Stimulated activated CD8-positive, alpha-beta memory T cell treated with anti-CD3 and anti-CD28 coated beads, Interleukin-4, amount 100 ng/mL, for 1 hour (primary cell): ENCODE measurements at regions not wholly inside any gene's neighbourhood (a gene's known extent, or its start where the extent isn't known, plus 50 kb on each side); places are given as distances from the start of the nearest gene placed in this dataset.

Source experiments
- DNase-seq, 2 donors: peaks; one replicate each; pipeline ENCODE4 v3.0.0-alpha.2; 2020; ENCODE audit warnings: low read depth in 2 of 2, low spot score in 1 of 2

GRCh38 chr4:116872941-116873340, 212.4 kb downstream of the TRAM1L1 start:
- no peak for DNase-seq

- no peak for DNase-seq
These were observed 213.1 kb downstream of the TRAM1L1 start for GRCh38 chr4:116872308-116872707.

GRCh38 chr4:116870686-116871085, 214.7 kb downstream of the TRAM1L1 start:
- no peak for DNase-seq

DNA sequence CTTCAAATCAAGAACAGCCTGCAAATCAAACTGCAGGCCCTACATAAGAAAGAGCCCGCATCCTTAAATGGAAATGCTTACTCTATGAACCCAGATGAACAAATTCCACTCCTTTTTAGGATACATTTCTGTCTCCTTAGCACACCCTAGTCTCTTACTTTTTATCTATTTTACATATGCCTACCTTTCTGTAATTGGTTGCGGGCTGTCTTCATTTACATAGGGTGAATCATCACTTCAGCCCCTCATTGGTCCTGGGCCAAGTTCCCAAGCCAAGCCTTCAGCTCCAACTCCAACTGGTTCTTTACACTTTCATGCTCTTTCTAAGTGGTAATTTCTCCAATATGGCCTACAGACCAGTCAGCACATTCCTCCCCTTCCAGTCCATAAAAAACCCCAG, 219.3 kb downstream of the TRAM1L1 start:
- no peak for DNase-seq

DNA sequence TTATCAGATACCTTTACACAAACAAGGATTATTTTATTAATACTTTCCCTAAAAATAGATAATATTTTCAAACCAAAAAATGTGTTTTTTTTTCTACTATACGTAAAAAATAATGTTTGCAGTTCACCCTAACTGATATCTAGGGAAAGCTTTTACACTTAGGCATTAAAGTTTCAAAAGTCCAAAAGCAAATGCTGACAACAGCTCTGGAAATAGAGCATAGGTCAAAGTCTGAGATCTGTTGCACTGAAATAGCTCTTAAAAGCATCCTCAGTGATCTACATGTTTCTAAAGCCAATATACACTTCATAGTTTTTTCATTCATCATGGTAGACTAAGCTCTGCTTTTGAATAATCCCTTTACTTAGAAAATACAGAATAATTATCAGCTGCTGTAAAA, 222.8 kb downstream of the TRAM1L1 start:
- DNase-seq: no peak

- no peak for DNase-seq
These were observed 224.5 kb downstream of the TRAM1L1 start for GRCh38 chr4:116860891-116861290.

GRCh38 chr4:116849620-116850019, 235.8 kb downstream of the TRAM1L1 start:
- DNase-seq: no peak

GRCh38 chr4:116847616-116848015, 237.8 kb downstream of the TRAM1L1 start:
- no peak for DNase-seq

DNA sequence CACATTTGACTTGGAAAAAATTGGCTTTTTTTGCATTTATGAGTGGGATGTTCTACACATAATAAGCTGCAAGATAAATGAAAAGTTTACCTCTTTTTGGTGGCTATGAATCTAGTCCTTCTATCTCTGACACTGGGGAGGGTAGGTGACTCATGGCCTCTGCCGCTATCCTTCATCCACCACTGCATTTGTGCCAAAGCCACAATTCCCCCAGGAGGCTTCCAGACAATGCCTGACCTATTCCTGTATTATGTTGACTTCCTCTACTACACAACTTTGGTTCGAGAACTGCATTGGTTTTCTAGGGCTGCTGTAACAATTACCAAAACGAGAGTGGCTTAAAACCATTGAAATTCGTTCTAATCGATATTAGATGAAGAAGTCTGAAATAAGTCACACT, 245.6 kb downstream of the TRAM1L1 start:
- DNase-seq: no peak

GRCh38 chr4:116838609-116839008, 246.8 kb downstream of the TRAM1L1 start:
- DNase-seq: no peak

DNA sequence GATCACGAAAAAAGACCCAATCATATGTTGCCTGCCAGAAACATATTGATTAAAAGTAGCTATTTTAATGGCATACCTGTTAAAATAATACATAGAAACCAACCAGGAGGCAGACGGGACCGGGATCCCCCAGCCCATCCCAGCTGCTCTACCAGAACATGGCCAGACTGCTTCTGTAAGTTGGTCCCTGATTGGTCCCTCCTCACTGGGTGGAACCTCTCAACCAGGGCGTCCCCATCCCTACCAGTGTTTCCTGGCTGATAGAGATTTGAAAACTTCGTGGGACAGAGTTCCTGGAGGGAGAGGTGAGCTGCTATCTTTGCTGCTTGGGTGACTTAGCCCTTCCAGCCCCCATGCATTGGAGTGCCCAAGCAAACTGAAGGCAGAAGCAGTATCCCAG, 256.2 kb downstream of the TRAM1L1 start:
- no peak for DNase-seq

DNA sequence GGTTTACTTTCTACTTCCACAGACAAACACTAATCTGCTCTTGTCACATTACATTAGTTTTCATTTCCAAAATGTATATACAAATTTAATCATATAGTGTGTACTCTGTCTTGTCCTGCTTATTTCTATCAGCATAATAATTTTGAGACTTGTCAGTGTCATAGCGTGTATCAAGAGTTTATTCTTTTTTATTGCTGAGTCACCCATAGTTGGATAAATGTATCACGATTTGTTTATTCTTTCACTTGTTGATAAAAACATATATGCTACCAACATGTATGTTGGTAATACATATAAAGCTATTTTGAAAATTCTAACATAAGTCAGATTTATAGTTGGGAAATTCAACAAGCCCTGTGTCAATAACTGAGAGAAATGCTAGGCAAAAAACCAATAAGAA, 261.2 kb downstream of the TRAM1L1 start:
- DNase-seq: no peak

GRCh38 chr4:116811730-116812129, 273.6 kb downstream of the TRAM1L1 start:
- no peak for DNase-seq

GRCh38 chr4:116796022-116796421, 289.4 kb downstream of the TRAM1L1 start:
- DNase-seq: no peak

- DNase-seq: no peak
These were observed 296.7 kb downstream of the TRAM1L1 start for GRCh38 chr4:116788723-116789122.

- no peak for DNase-seq
These were observed 330.3 kb downstream of the TRAM1L1 start for GRCh38 chr4:116755051-116755450.

DNA sequence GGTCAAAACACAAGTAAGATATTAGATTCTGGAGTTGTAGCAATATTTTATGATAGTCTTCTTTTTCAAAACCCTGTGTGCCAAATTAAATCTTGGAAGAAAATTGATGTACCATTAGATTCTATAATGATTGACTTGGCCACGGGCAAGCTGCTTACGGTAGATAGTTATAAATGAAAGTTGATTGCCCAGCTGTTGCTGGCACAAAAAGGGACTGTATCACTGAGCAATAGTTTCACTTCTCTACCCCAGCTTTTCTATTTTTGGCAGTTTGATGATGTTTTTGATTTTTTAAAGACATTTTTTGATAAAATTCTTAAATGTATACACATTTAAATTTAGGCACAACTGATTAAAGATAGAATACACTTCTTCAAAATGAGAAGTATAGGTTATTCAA, 333.3 kb downstream of the TRAM1L1 start:
- no peak for DNase-seq

DNA sequence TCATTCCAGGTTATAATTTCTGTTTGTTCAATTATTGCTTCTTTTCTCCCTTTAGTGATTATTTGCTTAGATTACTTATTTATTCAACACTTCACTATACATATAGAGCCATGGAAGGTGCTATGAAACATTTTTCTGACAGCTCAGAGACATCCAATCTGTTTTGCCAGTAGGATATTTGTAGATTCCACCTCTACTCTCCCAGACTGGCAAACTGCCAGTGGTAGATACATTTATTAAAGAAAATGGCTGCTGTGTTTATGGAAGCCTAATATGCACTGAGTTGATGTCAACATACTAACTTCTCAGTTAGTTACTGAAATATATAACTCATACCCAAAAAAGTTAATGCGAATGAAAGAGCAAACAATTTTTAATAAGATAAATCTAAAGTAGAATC, 348.6 kb downstream of the TRAM1L1 start:
- no peak for DNase-seq

DNA sequence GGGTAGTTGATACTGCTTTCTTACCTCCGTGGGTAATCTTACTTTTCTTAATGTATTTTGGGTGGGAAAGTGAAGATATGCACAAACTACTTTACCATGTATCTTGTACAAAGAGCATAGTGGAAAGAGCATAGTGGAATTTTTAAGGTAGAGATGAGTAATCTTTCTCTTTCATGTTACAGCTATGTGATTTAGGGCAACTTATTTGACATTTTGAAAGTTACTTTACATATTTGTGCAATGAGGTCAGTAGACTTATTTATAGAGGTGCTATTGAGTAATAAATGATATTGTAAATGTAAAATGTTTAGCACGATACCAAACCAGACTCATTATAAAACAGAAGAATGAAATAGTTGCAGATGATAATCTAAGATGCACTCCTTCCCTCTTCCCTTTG, 351.2 kb downstream of the TRAM1L1 start:
- no peak for DNase-seq

GRCh38 chr4:116733370-116733769, 352.0 kb downstream of the TRAM1L1 start:
- no peak for DNase-seq

DNA sequence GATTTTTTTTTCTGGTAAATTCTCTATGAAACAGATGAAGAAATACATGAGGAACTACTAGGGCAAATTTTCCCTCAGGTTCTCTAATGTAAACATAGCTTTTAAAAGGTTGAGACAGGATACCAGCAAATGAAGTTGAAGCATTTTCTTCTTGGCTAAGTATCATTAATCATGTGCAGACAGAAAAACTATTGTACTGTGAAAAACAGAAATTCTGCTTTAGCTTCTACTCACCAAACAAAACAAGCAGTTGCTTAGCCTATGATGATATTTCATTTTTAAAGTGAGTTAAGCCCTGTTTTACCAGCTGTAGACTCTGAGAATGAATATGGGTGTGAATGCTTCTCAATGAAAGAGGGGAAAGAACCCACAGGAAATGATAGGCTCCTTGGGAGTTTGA, 358.9 kb downstream of the TRAM1L1 start:
- no peak for DNase-seq

- DNase-seq: no peak
These were observed 361.1 kb downstream of the TRAM1L1 start for GRCh38 chr4:116724249-116724648.

- no peak for DNase-seq
These were observed 379.9 kb downstream of the TRAM1L1 start for GRCh38 chr4:116705466-116705865.

DNA sequence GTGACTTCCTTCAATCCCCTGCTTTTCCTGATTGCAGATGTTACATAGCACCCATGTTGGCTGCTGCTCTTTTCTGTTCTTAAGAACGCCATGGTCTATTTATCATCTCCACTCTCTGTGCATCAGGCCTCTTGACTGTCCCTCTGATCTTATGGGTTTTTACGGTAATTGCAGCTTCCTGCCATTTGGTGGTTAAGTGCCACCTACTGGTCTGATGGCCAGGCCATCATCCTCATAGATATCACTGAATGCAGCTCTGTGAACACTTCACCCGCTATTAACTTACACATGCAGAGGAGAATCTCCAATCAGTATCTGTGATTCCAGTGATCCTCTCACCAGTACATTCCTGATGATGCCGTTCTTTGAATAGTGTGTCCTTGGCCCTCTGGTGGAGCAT, 382.4 kb downstream of the TRAM1L1 start:
- no peak for DNase-seq
